Astrocyte of the spinal cord (primary cell): ENCODE measurements at regions not wholly inside any gene's neighbourhood (a gene's known extent, or its start where the extent isn't known, plus 50 kb on each side); places are given as distances from the start of the nearest gene placed in this dataset.

Experiments used
- DNase-seq: peaks from one replicate; pipeline ENCODE4 v3.0.0; 2011; ENCODE audit warnings: low read depth, low spot score
- H3K4me3 ChIP-seq: 2 replicates; pipeline ENCODE4 v1.5.1; 2011; ENCODE audit warnings: low read depth, mild to moderate bottlenecking, low read length, moderate library complexity
- in situ Hi-C: cut with HindIII; loops from 2 replicates; pipeline ENCODE4 v1.10.0; 2017; ENCODE audit warnings: low sequenced_read_pairs
- TF ChIP-seq, protein P1 (sequence below): IDR thresholded peaks from 2 replicates; pipeline ENCODE4 v1.5.1; 2012; ENCODE audit warnings: low read depth, mild to moderate bottlenecking, low read length, inconsistent platforms

GRCh38 chr19:31402529-31403316, 53.5 kb upstream of the TSHZ3 start:
- no peak for DNase-seq
- TF ChIP-seq, protein P1, sequence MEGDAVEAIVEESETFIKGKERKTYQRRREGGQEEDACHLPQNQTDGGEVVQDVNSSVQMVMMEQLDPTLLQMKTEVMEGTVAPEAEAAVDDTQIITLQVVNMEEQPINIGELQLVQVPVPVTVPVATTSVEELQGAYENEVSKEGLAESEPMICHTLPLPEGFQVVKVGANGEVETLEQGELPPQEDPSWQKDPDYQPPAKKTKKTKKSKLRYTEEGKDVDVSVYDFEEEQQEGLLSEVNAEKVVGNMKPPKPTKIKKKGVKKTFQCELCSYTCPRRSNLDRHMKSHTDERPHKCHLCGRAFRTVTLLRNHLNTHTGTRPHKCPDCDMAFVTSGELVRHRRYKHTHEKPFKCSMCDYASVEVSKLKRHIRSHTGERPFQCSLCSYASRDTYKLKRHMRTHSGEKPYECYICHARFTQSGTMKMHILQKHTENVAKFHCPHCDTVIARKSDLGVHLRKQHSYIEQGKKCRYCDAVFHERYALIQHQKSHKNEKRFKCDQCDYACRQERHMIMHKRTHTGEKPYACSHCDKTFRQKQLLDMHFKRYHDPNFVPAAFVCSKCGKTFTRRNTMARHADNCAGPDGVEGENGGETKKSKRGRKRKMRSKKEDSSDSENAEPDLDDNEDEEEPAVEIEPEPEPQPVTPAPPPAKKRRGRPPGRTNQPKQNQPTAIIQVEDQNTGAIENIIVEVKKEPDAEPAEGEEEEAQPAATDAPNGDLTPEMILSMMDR: no peak
- H3K4me3 ChIP-seq: no peak overlapping the region
- in situ Hi-C loops: no loop called here

- no peak for DNase-seq
- H3K4me3 ChIP-seq: no peak overlapping the region
- TF ChIP-seq, protein P1: no peak
- in situ Hi-C loops: no loop called here
These were observed 56.9 kb upstream of the TSHZ3 start for GRCh38 chr19:31406106-31406505.

- no peak overlapping the region for H3K4me3 ChIP-seq
- TF ChIP-seq, protein P1: no peak
- in situ Hi-C loops: no loop called here
- DNase-seq: peak; percentile 84
These were observed 59.4 kb upstream of the TSHZ3 start for GRCh38 chr19:31408460-31409124.

DNA sequence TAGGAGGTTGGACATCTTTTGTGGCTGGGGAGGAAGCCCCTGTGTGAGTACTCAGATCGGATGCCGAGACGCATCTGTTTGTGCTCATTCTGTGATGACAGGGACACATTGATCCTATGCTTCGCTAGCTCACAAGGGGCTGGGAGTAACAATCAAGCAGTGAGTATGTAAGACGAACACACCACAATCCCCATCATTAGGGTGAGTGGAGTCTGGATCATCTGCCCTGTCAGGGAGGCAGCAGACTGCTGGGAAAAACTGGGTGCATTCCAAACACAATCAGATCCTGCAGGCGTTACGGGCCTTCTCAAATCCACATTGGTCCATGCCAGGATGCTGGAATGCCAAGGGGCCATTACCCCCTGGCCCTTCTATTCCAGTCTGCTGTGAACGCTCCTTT, 64.1 kb upstream of the TSHZ3 start:
- in situ Hi-C loops: no loop called here
- H3K4me3 ChIP-seq: no peak overlapping the region
- no peak for DNase-seq
- TF ChIP-seq, protein P1: no peak

- TF ChIP-seq, protein P1: no peak
- DNase-seq: no peak
- in situ Hi-C loops: no loop called here
These were observed 66.1 kb upstream of the TSHZ3 start for GRCh38 chr19:31415322-31415721.

DNA sequence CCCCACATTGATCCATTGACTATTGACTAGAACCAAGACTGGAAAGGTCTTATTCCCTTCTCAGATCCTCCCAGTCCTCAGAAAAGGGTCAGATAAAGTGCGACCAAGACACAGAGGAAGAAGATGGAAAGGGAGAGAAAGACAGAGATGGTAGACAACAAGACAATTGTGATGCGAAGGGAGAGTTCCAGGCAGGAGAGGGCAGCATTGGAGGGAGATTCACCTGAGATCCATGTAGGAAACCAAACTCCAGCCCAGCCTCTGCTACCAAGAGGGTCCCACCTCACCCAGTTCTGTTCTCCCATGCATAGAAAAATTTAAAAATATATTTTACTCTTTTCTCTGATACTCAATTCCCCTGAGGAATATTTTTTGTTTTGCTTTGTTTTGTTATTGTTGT, 67.3 kb upstream of the TSHZ3 start:
- TF ChIP-seq, protein P1: no peak
- in situ Hi-C loops: no loop called here
- DNase-seq: no peak
- no peak overlapping the region for H3K4me3 ChIP-seq

More at GRCh38 chr19:31415322-31415721, 66.1 kb upstream of the TSHZ3 start:
- H3K4me3 ChIP-seq: no peak overlapping the region
